SK-N-SH treated with all-trans-retinoic acid at 6 μM for 48 hours (cell line): ENCODE measurements at regions not wholly inside any gene's neighbourhood (a gene's known extent, or its start where the extent isn't known, plus 50 kb on each side); places are given as distances from the start of the nearest gene placed in this dataset.

Experiments used
- ISL1 ChIP-seq: fragments of 250-450 bp; sonication (Bioruptor Pico); IDR thresholded peaks from 2 replicates; pipeline ENCODE4 v2.1.2; 2022; ENCODE audit warnings: mild to moderate bottlenecking, moderate library complexity
- ZFP3 ChIP-seq: fragments of 250-450 bp; sonication (Bioruptor Pico); IDR thresholded peaks from 2 replicates; pipeline ENCODE4 v1.5.0; 2020; ENCODE audit warnings: mild to moderate bottlenecking, moderate library complexity
- ZNF70 ChIP-seq: fragments of 450-650 bp; formaldehyde crosslinking; IDR thresholded peaks from 2 replicates; pipeline ENCODE4 v1.5.0; 2020; ENCODE audit warnings: mild to moderate bottlenecking, moderate library complexity
- ZNF8 ChIP-seq: fragments of 450-650 bp; formaldehyde crosslinking; IDR thresholded peaks from 2 replicates; pipeline ENCODE4 v1.5.0; 2020; ENCODE audit warnings: mild to moderate bottlenecking, moderate library complexity

DNA sequence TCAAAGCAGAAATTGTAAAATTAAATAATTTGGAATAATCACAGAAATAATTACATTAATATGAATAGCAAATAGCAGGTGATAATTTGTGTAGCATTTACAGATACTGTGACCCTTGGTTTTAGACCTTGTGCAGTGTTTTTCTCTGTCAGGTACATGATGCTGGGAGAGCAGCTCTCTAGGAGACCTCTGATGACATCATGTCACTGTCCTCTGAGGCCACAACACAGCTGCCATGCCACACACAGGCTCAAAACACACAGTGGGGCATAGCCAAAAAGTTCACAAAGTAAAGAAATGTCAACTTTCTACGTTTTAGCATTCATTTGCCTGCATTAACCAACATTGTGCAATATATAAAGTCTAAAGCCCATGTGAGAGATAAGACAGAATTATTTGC is 71.8 kb upstream of the ZBTB20 start:
- TF ChIP-seq ISL1 (CRISPR knock-in tag) (no peak), ZNF8 (CRISPR knock-in tag) (no peak), ZFP3 (CRISPR knock-in tag) (no peak), ZNF70 (CRISPR knock-in tag) (no peak)
